ENCODE measurements at regions not wholly inside any gene's neighbourhood (a gene's known extent, or its start where the extent isn't known, plus 50 kb on each side); places are given as distances from the start of the nearest gene placed in this dataset.

DNA sequence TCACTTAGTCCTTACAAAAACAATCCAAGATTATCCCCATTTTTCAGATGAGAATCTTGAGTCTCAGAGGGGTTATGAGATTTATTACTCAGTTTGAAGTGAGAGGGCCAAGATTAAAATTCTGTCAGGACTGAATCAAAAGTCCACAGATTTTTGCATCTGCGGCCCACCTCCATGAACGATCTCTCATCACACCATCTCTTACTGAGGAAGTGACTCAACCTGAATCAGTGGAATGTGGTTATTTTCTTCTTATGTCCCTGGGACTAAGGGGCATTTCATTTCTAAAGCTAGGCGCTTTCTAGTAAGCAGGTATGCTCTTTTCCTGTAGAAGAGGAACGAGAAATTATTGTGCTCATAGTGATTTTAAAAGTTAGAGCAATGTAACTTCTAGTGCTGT lies 360.3 kb upstream of the SPHKAP start:
- TF ChIP-seq, protein P1, sequence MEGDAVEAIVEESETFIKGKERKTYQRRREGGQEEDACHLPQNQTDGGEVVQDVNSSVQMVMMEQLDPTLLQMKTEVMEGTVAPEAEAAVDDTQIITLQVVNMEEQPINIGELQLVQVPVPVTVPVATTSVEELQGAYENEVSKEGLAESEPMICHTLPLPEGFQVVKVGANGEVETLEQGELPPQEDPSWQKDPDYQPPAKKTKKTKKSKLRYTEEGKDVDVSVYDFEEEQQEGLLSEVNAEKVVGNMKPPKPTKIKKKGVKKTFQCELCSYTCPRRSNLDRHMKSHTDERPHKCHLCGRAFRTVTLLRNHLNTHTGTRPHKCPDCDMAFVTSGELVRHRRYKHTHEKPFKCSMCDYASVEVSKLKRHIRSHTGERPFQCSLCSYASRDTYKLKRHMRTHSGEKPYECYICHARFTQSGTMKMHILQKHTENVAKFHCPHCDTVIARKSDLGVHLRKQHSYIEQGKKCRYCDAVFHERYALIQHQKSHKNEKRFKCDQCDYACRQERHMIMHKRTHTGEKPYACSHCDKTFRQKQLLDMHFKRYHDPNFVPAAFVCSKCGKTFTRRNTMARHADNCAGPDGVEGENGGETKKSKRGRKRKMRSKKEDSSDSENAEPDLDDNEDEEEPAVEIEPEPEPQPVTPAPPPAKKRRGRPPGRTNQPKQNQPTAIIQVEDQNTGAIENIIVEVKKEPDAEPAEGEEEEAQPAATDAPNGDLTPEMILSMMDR (IDR thresholded peaks at IDR 0.05; ENCODE audit: poor library complexity), result no peak
- TF ChIP-seq EZH2 (IDR thresholded peaks at IDR 0.05; ENCODE audit: borderline replicate concordance), result no peak
- no peak for TF ChIP-seq EZH2phosphoT487 (IDR thresholded peaks at IDR 0.05; ENCODE audit: low read depth, severe bottlenecking, unreplicated experiment)
